GM12878 (cell line): ENCODE measurements at regions not wholly inside any gene's neighbourhood (a gene's known extent, or its start where the extent isn't known, plus 50 kb on each side); places are given as distances from the start of the nearest gene placed in this dataset.

Experiments
- ATAC-seq: fragments of 200-7000 bp; cut with Tn5 transposase; 3 replicates; pipeline ENCODE4 v1.9.1; 2020; ENCODE audit warnings: mild to moderate bottlenecking, moderate library complexity
- BruUV-seq: library from RNA; stranded (reverse); fragments of 400-500 nt; replicated peaks from 2 replicates; lab custom pipeline; 2021; lab: Mats Ljungman, UMichigan
- CTCF ChIA-PET: fragments of 300-600 bp; sonication (Branson Sonifier 250); formaldehyde crosslinking; extraction: SDS; loops from one replicate; lab custom pipeline; 2021; ENCODE audit warnings: inconsistent platforms; lab: Yijun Ruan, JAX
- POLR2A ChIA-PET: fragments of 350-600 bp; formaldehyde crosslinking; extraction: SDS; loops from one replicate; lab custom pipeline; 2021; ENCODE audit warnings: inconsistent platforms; lab: Charles Lee
- RAD21 ChIA-PET: fragments of 300-600 bp; sonication (Branson Sonifier 250); formaldehyde crosslinking; loops from one replicate; lab custom pipeline; 2023; ENCODE audit warnings: antibody characterized with exemption; ENCODE audit not compliant: unreplicated experiment; lab: Charles Lee
- SMC1A ChIA-PET: fragments of 300-600 bp; sonication (Branson Sonifier 250); formaldehyde crosslinking; loops from one replicate; lab custom pipeline; 2023; ENCODE audit not compliant: unreplicated experiment, uncharacterized antibody; lab: Charles Lee
- DNase-seq: peaks from one replicate; pipeline ENCODE4 v3.0.0-alpha.2; 2011; ENCODE audit warnings: low read depth, low spot score
- FAIRE-seq: peaks from 3 replicates; lab custom pipeline; 2011; peaks lifted over from hg19 to GRCh38; lab: Jason Lieb, UNC
- H2AFZ ChIP-seq: 2 replicates; pipeline ENCODE4 v1.6.0; 2011; ENCODE audit warnings: low read depth, low read length, control low read depth; ENCODE audit not compliant: control insufficient read depth
- H3K27ac ChIP-seq: 2 replicates; pipeline ENCODE4 v1.5.1; 2011; ENCODE audit warnings: control low read depth; ENCODE audit not compliant: control insufficient read depth, insufficient read depth
- H3K27me3 ChIP-seq, 2 experiments: replicated peaks in 1 of 2; 2 replicates each; pipeline versions ENCODE4 v1.6.0 to v1.6.1; 2011; ENCODE audit warnings: low read length in 1 of 2; ENCODE audit not compliant: control insufficient read depth in 2 of 2, insufficient read depth in 2 of 2
- H3K36me3 ChIP-seq, 2 experiments: 2 replicates each; pipeline ENCODE4 v1.5.1; 2011; ENCODE audit warnings: low read length in 1 of 2; ENCODE audit not compliant: control insufficient read depth in 2 of 2, insufficient read depth in 2 of 2
- H3K4me1 ChIP-seq: 2 replicates; pipeline ENCODE4 v1.6.1; 2011; ENCODE audit warnings: mild to moderate bottlenecking, low read length, moderate library complexity, mixed read lengths; ENCODE audit not compliant: control insufficient read depth, insufficient read depth
- H3K4me2 ChIP-seq: 2 replicates; pipeline ENCODE4 v1.6.0; 2011; ENCODE audit warnings: control low read depth; ENCODE audit not compliant: control insufficient read depth, insufficient read depth
- H3K4me3 ChIP-seq: fragments of 200-600 bp; sonication (generic); 2 replicates; pipeline ENCODE4 v1.5.1; 2016
- H3K79me2 ChIP-seq: 2 replicates; pipeline ENCODE4 v1.6.0; 2011; ENCODE audit warnings: low read length; ENCODE audit not compliant: control insufficient read depth, insufficient read depth
- H3K9ac ChIP-seq: 2 replicates; pipeline ENCODE4 v1.8.0; 2011; ENCODE audit warnings: low read length, control low read depth, mixed read lengths; ENCODE audit not compliant: control insufficient read depth, insufficient read depth
- H3K9me3 ChIP-seq: replicated peaks from 3 replicates; pipeline ENCODE4 v1.5.1; 2011; ENCODE audit warnings: mild to moderate bottlenecking, low read length; ENCODE audit not compliant: control insufficient read depth, insufficient read depth
- H4K20me1 ChIP-seq: 2 replicates; pipeline ENCODE4 v1.6.0; 2011; ENCODE audit not compliant: control insufficient read depth, insufficient read depth
- CBX3 ChIP-seq: fragments of 200-600 bp; sonication (generic); IDR thresholded peaks from 2 replicates; pipeline ENCODE4 v1.6.1; 2016; ENCODE audit warnings: low read depth, borderline replicate concordance
- ETV6 ChIP-seq, 2 experiments: fragments of 450-650 bp in 1 of 2; IDR thresholded peaks in 1 of 2; conservative IDR thresholded peaks in 1 of 2; 2 replicates each; pipeline ENCODE4 v1.6.1; 2014; ENCODE audit warnings: antibody characterized with exemption in 1 of 2, borderline replicate concordance in 1 of 2, low read depth in 1 of 2, mild to moderate bottlenecking in 1 of 2, moderate library complexity in 1 of 2
- NRF1 ChIP-seq: conservative IDR thresholded peaks from 2 replicates; pipeline ENCODE4 v1.6.1; 2011; ENCODE audit warnings: mild to moderate bottlenecking, low read depth, low read length, improper control_type of control experiment
- PAX8 ChIP-seq: fragments of 450-650 bp; IDR thresholded peaks from 2 replicates; pipeline ENCODE4 v1.6.1; 2017; ENCODE audit warnings: mild to moderate bottlenecking, moderate library complexity
- RB1 ChIP-seq: fragments of 450-650 bp; formaldehyde crosslinking; IDR thresholded peaks from 2 replicates; pipeline ENCODE4 v1.6.1; 2017; ENCODE audit warnings: mild to moderate bottlenecking, borderline replicate concordance
- RFX5 ChIP-seq: IDR thresholded peaks from 2 replicates; pipeline ENCODE4 v1.6.1; 2011; ENCODE audit warnings: low read depth, low read length, improper control_type of control experiment
- SUZ12 ChIP-seq: fragments of 200-600 bp; sonication (generic); IDR thresholded peaks from one replicate; pipeline ENCODE4 v1.6.1; 2018; ENCODE audit warnings: antibody characterized with exemption, mild to moderate bottlenecking; ENCODE audit not compliant: unreplicated experiment
- YBX1 ChIP-seq: fragments of 450-650 bp; IDR thresholded peaks from 2 replicates; pipeline ENCODE4 v1.6.1; 2016; ENCODE audit warnings: antibody characterized with exemption
- YY1 ChIP-seq: IDR thresholded peaks from 2 replicates; pipeline ENCODE4 v1.6.1; 2011; ENCODE audit warnings: low read depth, mild to moderate bottlenecking, low read length
- ZNF207 ChIP-seq: fragments of 450-650 bp; IDR thresholded peaks from 2 replicates; pipeline ENCODE4 v1.6.1; 2014; ENCODE audit warnings: antibody characterized with exemption, mild to moderate bottlenecking, borderline replicate concordance
- ZNF592 ChIP-seq: fragments of 450-650 bp; IDR thresholded peaks from 2 replicates; pipeline ENCODE4 v1.6.1; 2017; ENCODE audit warnings: mild to moderate bottlenecking, moderate library complexity
- ZZZ3 ChIP-seq: IDR thresholded peaks from 2 replicates; pipeline ENCODE4 v1.6.1; 2011; ENCODE audit warnings: low read depth; ENCODE audit not compliant: control insufficient read depth, insufficient read length
- WGBS: methylation state at CpG from one replicate; pipeline ENCODE4 v1.1.6; 2016; ENCODE audit warnings: low lambda C conversion rate; ENCODE audit not compliant: insufficient replicate concordance, insufficient coverage; ENCODE audit errors: missing lambda C conversion rate; 5-methylcytosine and 5-hydroxymethylcytosine counted together
- in situ Hi-C: fragments of 300-500 bp; cut with MboI; formaldehyde crosslinking; loops from 9 replicates; pipeline ENCODE4 v1.14.3; 2018; ENCODE audit warnings: mixed read lengths
- intact Hi-C: fragments of 100-400 bp; cut with micrococcal nuclease; formaldehyde crosslinking; loops from one replicate; pipeline ENCODE4 v1.14.2; 2022; ENCODE audit not compliant: unreplicated experiment

- Histone ChIP-seq H3K4me2 (no peak overlapping the region), H3K9ac (no peak overlapping the region), H2AFZ (no peak overlapping the region), H3K9me3 (no peaks in the 10 kb centered on the region), H3K36me3 (no peaks in the 10 kb centered on the region), H3K27me3 (no peaks in the 10 kb centered on the region), H4K20me1 (no peaks in the 10 kb centered on the region), H3K4me1 (no peaks in the 10 kb centered on the region), H3K79me2 (no peaks in the 10 kb centered on the region), H3K27ac (no peak overlapping the region), H3K4me3 (no peak overlapping the region)
- ChIA-PET POLR2A (no interaction called here), RAD21 (no interaction called here), SMC1A (no interaction called here), CTCF (no interaction called here)
- DNase-seq (no peak), ATAC-seq (no peak), FAIRE-seq (no peak)
- TF ChIP-seq RB1 (no peak), NRF1 (no peak), YBX1 (no peak), RFX5 (no peak), PAX8 (no peak), YY1 (no peak), SUZ12 (no peak), CBX3 (no peak), ETV6 (conservative IDR thresholded peaks at IDR 0.05 in 1 of 2, IDR thresholded peaks at IDR 0.05 in 1 of 2; ENCODE audit: borderline replicate concordance in 1 of 2, low read depth in 1 of 2) (no peak), ZZZ3 (no peak)
- BruUV-seq = no TSS peak
- in situ Hi-C loops = no loop called here
- intact Hi-C loops = no loop called here
These were observed 293.1 kb upstream of the CDH6 start for GRCh38 chr5:30900367-30900766.

GRCh38 chr5:30894811-30895210, 298.7 kb upstream of the CDH6 start:
- Histone ChIP-seq H3K27ac (no peak overlapping the region), H4K20me1 (no peaks in the 10 kb centered on the region), H3K36me3 (no peaks in the 10 kb centered on the region), H3K79me2 (no peaks in the 10 kb centered on the region), H3K4me1 (no peaks in the 10 kb centered on the region), H3K4me3 (no peak overlapping the region), H2AFZ (no peak overlapping the region), H3K9ac (no peak overlapping the region), H3K4me2 (no peak overlapping the region), H3K27me3 (no peaks in the 10 kb centered on the region), H3K9me3 (no peaks in the 10 kb centered on the region)
- SMC1A ChIA-PET = no interaction called here
- intact Hi-C loops = no loop called here
- in situ Hi-C loops = no loop called here
- FAIRE-seq (no peak), ATAC-seq (no peak), DNase-seq (no peak)
- POLR2A ChIA-PET = no interaction called here
- no TSS peak for BruUV-seq
- 22% methylated on average over 2 of the region's 2 CpGs for WGBS
- TF ChIP-seq ZNF207 = no peak
- no peak for TF ChIP-seq ZNF592
- RAD21 ChIA-PET = no interaction called here
- CTCF ChIA-PET = no interaction called here
